A673 (cell line): ENCODE measurements at regions not wholly inside any gene's neighbourhood (a gene's known extent, or its start where the extent isn't known, plus 50 kb on each side); places are given as distances from the start of the nearest gene placed in this dataset.

ENCODE experiments used
- CTCF ChIP-seq: fragments of 300-800, 200-600 bp; sonication (generic); conservative IDR thresholded peaks from 2 replicates; pipeline ENCODE4 v1.5.1; 2017; ENCODE audit warnings: low read depth, mild to moderate bottlenecking, antibody characterized with exemption, low read length, moderate library complexity, mixed read lengths
- EZH2 ChIP-seq: fragments of 200-600 bp; sonication (generic); IDR thresholded peaks from 2 replicates; pipeline ENCODE4 v1.6.1; 2017; ENCODE audit warnings: borderline replicate concordance, low read depth, mild to moderate bottlenecking, mixed read lengths, antibody characterized with exemption, low read length; ENCODE audit not compliant: poor library complexity, severe bottlenecking

DNA sequence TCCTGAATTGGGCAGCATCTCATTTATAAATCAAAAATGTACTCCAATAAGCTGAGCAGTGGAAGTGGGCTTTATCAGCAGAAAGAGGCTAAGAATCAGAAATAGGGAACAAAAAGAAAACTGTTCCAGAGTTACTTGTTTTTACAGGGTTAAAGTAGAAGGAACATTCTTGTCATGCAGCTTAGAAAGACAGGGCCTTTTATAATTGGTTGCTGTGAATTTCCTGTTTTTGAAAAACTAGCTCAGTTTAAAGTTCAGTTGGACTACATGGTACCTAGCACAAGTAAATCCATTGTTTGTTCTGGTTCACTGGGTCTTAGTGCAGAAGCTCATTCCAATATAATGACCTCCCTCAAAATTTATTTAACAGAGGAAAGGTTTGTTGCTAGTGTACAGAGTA lies 200.8 kb downstream of the GRIA2 start:
- TF ChIP-seq EZH2 (no peak), CTCF (no peak)
